GM21360 (cell line): ENCODE measurements at regions not wholly inside any gene's neighbourhood (a gene's known extent, or its start where the extent isn't known, plus 50 kb on each side); places are given as distances from the start of the nearest gene placed in this dataset.

Source experiments
- ATAC-seq: cut with Tn5 transposase; IDR thresholded peaks from one replicate; pipeline ENCODE4 v1.9.1; 2021; ENCODE audit warnings: mild to moderate bottlenecking, moderate library complexity; ENCODE audit not compliant: unreplicated experiment

GRCh38 chr10:52678611-52679010 lies 94.0 kb downstream of the MBL2 start:
- no peak for ATAC-seq

- no peak for ATAC-seq
These were observed 93.5 kb downstream of the MBL2 start for GRCh38 chr10:52679117-52679516.

GRCh38 chr10:52682766-52683165 lies 89.8 kb downstream of the MBL2 start:
- no peak for ATAC-seq

- no peak for ATAC-seq
These were observed 88.8 kb downstream of the MBL2 start for GRCh38 chr10:52683776-52684175.

GRCh38 chr10:52688899-52689298 lies 83.7 kb downstream of the MBL2 start:
- ATAC-seq, result no peak

- no peak for ATAC-seq
These were observed 76.4 kb downstream of the MBL2 start for GRCh38 chr10:52696232-52696631.

- ATAC-seq, result no peak
These were observed 70.9 kb downstream of the MBL2 start for GRCh38 chr10:52701647-52702046.

GRCh38 chr10:52703451-52703850 lies 69.1 kb downstream of the MBL2 start:
- ATAC-seq, result no peak

GRCh38 chr10:52703898-52704297 lies 68.7 kb downstream of the MBL2 start:
- no peak for ATAC-seq

- ATAC-seq, result no peak
These were observed 66.1 kb downstream of the MBL2 start for GRCh38 chr10:52706332-52707070.
